ENCODE measurements at regions not wholly inside any gene's neighbourhood (a gene's known extent, or its start where the extent isn't known, plus 50 kb on each side); places are given as distances from the start of the nearest gene placed in this dataset.

DNA sequence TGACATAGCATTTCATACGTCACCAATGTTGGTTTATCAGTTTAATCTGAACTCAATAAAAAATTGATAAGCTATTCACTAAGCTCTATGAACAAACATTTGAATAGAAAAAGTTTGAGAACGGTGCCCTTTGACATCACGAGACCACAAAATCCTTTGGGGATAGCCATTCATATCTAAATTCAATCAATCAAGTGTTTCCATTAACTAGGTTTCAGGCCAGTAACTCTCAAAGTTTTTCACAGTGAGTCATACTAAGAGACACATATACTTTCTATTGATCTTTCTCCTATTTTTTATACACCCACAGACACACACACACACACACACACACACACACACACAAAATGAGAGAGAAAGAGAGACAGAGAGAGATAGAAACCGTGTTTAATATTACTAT lies 235.4 kb upstream of the SNX7 start:
- Mint-ChIP-seq H3K36me3 (no peaks in the 10 kb centered on the region), H3K27ac (no peak overlapping the region), H3K9me3 (no peaks in the 10 kb centered on the region), H3K4me1 (no peaks in the 10 kb centered on the region), H3K4me3 (no peak overlapping the region), H3K27me3 (no peaks in the 10 kb centered on the region)
- ChIA-PET CTCF (ENCODE audit: partially characterized antibody) (interaction anchor here (0.7 kb wide), 1 partner anchor 16 kb away, joined by 3 read pairs; no protein-coding TSS in a partner anchor), POLR2A (ENCODE audit: partially characterized antibody) (no interaction called here)
- Histone ChIP-seq H3K9me3 (ENCODE audit: control insufficient read depth in 1 of 2, low read length in 2 of 2) (no peaks in the 10 kb centered on the region), H3K27ac (ENCODE audit: low read depth, low read length) (no peak overlapping the region), H3K36me3 (ENCODE audit: insufficient read depth, low read length) (no peaks in the 10 kb centered on the region), H3K4me3 (ENCODE audit: low read length in 2 of 2) (no peak overlapping the region), H3K4me1 (ENCODE audit: insufficient read depth, low read length) (no peaks in the 10 kb centered on the region), H3K27me3 (ENCODE audit: insufficient read depth, low read length) (no peaks in the 10 kb centered on the region)
- intact Hi-C loops (cut with micrococcal nuclease) = no loop called here
- no peak for DNase-seq

DNA sequence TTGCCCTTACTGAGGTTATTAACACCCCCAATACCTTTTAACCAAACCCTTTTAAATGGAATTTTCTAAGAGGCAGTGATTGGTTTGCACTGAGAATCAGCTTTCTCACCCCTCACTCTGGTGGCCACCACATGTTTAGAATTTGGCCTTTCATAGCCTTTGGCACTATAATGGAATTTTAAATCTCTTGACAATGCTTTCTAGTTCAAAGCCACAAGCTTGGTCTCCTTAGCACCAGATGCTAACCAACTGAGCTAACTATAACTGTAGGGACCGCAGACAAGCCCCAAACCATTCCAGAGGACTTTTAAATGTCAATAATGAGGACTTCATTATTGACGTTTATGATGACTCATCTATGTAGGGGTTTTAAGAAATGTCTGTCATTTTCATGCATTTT lies 238.7 kb upstream of the SNX7 start:
- Mint-ChIP-seq H3K9me3 (no peaks in the 10 kb centered on the region), H3K4me3 (no peak overlapping the region), H3K27ac (no peak overlapping the region), H3K4me1 (no peaks in the 10 kb centered on the region), H3K36me3 (no peaks in the 10 kb centered on the region), H3K27me3 (no peaks in the 10 kb centered on the region)
- H3K4me3 ChIP-seq (ENCODE audit: low read length in 2 of 2) = no peak overlapping the region
- H3K4me1 ChIP-seq (ENCODE audit: insufficient read depth, low read length) = no peaks in the 10 kb centered on the region
- no peaks in the 10 kb centered on the region for H3K36me3 ChIP-seq (ENCODE audit: insufficient read depth, low read length)
- no peak for DNase-seq
- CTCF ChIA-PET (ENCODE audit: partially characterized antibody) = no interaction called here
- intact Hi-C loops (cut with micrococcal nuclease) = no loop called here
- POLR2A ChIA-PET (ENCODE audit: partially characterized antibody) = no interaction called here
- no peaks in the 10 kb centered on the region for H3K27me3 ChIP-seq (ENCODE audit: insufficient read depth, low read length)
- no peaks in the 10 kb centered on the region for H3K9me3 ChIP-seq (ENCODE audit: control insufficient read depth in 1 of 2, low read length in 2 of 2)
- no peak overlapping the region for H3K27ac ChIP-seq (ENCODE audit: low read depth, low read length)

DNA sequence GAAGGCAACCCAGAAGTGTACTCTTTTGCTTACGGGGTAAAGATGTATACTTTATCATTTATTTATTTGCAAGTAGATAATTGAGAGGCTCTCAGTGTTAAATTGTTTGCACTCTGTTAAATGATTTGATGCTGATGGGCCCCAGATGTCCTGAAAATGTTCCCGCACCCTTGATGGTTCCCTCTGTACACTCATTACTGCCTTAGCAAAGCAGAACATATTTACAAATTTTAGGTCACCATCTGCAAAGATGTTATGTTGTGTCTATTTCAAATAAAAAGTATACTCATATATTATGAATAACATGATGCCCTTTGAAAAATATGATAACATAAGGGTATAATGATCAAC lies 240.5 kb upstream of the SNX7 start:
- H3K4me3 Mint-ChIP-seq = no peak overlapping the region
- H3K27me3 Mint-ChIP-seq = no peaks in the 10 kb centered on the region
- intact Hi-C loops (cut with micrococcal nuclease) = no loop called here
- no peaks in the 10 kb centered on the region for H3K4me1 ChIP-seq (ENCODE audit: insufficient read depth, low read length)
- H3K36me3 ChIP-seq (ENCODE audit: insufficient read depth, low read length) = no peaks in the 10 kb centered on the region
- no peak overlapping the region for H3K27ac Mint-ChIP-seq
- CTCF ChIA-PET (ENCODE audit: partially characterized antibody) = no interaction called here
- H3K27ac ChIP-seq (ENCODE audit: low read depth, low read length) = no peak overlapping the region
- no peaks in the 10 kb centered on the region for H3K9me3 ChIP-seq (ENCODE audit: control insufficient read depth in 1 of 2, low read length in 2 of 2)
- POLR2A ChIA-PET (ENCODE audit: partially characterized antibody) = no interaction called here
- DNase-seq = no peak
- no peaks in the 10 kb centered on the region for H3K36me3 Mint-ChIP-seq
- no peaks in the 10 kb centered on the region for H3K4me1 Mint-ChIP-seq
- no peaks in the 10 kb centered on the region for H3K27me3 ChIP-seq (ENCODE audit: insufficient read depth, low read length)
- no peak overlapping the region for H3K4me3 ChIP-seq (ENCODE audit: low read length in 2 of 2)
- H3K9me3 Mint-ChIP-seq = no peaks in the 10 kb centered on the region

DNA sequence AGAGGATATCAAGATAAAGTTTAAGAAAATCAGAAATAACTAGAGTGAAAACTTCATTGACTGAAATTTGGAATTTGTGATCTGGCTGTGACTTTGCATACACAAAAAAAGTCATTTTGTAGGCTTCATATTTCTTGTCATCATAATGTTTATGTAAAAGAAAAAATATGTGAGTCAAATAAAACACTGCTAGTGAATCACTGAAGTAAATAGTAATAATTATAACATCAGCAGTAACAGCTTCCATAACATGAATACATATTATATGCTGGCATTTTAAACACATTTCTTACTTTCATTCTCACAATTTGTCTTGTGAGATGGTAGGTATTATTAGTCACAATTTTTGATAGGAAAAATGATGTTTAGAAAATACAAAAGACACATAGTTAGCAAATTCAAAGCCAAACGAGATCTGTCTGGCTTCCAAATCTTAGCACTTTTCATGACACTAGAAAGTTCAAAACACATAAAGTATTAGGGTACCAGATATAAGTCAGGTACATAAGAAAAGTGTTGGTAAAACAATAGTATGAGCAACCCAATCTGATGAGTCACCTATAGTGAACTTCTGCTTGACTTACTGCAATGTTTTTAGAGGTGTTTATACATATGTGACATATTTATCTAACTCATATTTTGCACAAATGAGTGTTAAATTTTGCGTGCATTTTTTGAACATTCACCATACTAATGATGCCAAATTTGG lies 241.0 kb upstream of the SNX7 start:
- intact Hi-C loops (cut with micrococcal nuclease) = no loop called here
- Mint-ChIP-seq H3K36me3 (no peaks in the 10 kb centered on the region), H3K4me1 (no peaks in the 10 kb centered on the region), H3K9me3 (no peaks in the 10 kb centered on the region), H3K4me3 (no peak overlapping the region), H3K27me3 (no peaks in the 10 kb centered on the region), H3K27ac (no peak overlapping the region)
- Histone ChIP-seq H3K27me3 (ENCODE audit: insufficient read depth, low read length) (no peaks in the 10 kb centered on the region), H3K36me3 (ENCODE audit: insufficient read depth, low read length) (no peaks in the 10 kb centered on the region), H3K4me1 (ENCODE audit: insufficient read depth, low read length) (no peaks in the 10 kb centered on the region), H3K4me3 (ENCODE audit: low read length in 2 of 2) (no peak overlapping the region), H3K9me3 (ENCODE audit: control insufficient read depth in 1 of 2, low read length in 2 of 2) (no peaks in the 10 kb centered on the region), H3K27ac (ENCODE audit: low read depth, low read length) (no peak overlapping the region)
- DNase-seq = no peak
- CTCF ChIA-PET (ENCODE audit: partially characterized antibody) = no interaction called here
- POLR2A ChIA-PET (ENCODE audit: partially characterized antibody) = no interaction called here

DNA sequence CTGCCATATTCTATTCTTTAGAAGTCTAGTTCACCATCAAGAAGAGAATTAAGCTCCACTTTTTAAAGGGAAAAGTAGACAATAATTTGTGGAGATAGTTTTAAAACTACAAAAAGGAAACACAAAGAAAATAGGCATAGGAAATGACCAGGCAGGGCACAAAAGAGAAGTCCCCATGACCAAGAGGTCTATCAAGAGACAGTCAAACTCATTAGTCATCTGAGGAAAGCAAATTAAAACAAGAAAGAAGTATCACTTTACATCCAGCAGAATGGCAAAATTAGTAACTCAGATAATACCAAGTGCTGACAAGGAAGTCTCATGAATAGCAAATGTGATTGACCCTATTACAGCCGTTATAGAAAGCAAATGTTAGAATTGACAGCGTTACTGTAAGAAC lies 243.7 kb upstream of the SNX7 start:
- ChIA-PET POLR2A (ENCODE audit: partially characterized antibody) (no interaction called here), CTCF (ENCODE audit: partially characterized antibody) (no interaction called here)
- Histone ChIP-seq H3K27ac (ENCODE audit: low read depth, low read length) (no peak overlapping the region), H3K27me3 (ENCODE audit: insufficient read depth, low read length) (no peaks in the 10 kb centered on the region), H3K4me3 (ENCODE audit: low read length in 2 of 2) (no peak overlapping the region), H3K9me3 (ENCODE audit: control insufficient read depth in 1 of 2, low read length in 2 of 2) (no peaks in the 10 kb centered on the region), H3K4me1 (ENCODE audit: insufficient read depth, low read length) (no peaks in the 10 kb centered on the region), H3K36me3 (ENCODE audit: insufficient read depth, low read length) (no peaks in the 10 kb centered on the region)
- Mint-ChIP-seq H3K27me3 (peaks cover 0 to 1% of the 10 kb centered on the region in 2 donors), H3K4me1 (no peaks in the 10 kb centered on the region), H3K36me3 (peaks cover 0 to 2% of the 10 kb centered on the region in 2 donors), H3K9me3 (peaks cover 0 to 8% (median under 1%) of the 10 kb centered on the region in 8 donors), H3K27ac (no peak overlapping the region), H3K4me3 (no peak overlapping the region)
- DNase-seq = no peak
- intact Hi-C loops (cut with micrococcal nuclease) = no loop called here

DNA sequence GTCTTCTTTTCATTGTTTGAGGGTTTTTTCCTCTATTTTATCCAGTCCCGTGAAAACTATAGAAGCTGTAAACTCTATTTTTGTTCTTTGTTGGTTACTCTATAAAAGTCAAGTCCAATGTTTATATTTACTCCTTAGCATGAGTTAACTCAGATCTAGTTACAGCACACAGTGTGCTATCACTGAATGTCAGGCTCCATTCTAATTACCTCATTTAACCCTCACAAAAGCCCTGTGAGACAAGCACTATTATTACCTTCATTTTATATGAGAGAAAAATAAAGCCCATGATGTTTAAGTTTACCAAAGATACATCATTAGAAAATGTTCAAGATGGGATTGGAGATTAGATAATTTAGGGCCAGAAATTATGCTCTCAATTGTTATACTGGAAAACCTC lies 251.4 kb upstream of the SNX7 start:
- peaks cover 0 to 10% (median 3%) of the 10 kb centered on the region in 8 donors for H3K9me3 Mint-ChIP-seq
- DNase-seq = no peak
- intact Hi-C loops (cut with micrococcal nuclease) = no loop called here
- H3K27ac Mint-ChIP-seq = no peak overlapping the region
- H3K4me3 Mint-ChIP-seq = no peak overlapping the region
- ChIA-PET POLR2A (ENCODE audit: partially characterized antibody) (no interaction called here), CTCF (ENCODE audit: partially characterized antibody) (no interaction called here)
- Histone ChIP-seq H3K4me3 (ENCODE audit: low read length in 2 of 2) (no peak overlapping the region), H3K27me3 (ENCODE audit: insufficient read depth, low read length) (no peaks in the 10 kb centered on the region), H3K4me1 (ENCODE audit: insufficient read depth, low read length) (peaks cover 5% of the 10 kb centered on the region), H3K27ac (ENCODE audit: low read depth, low read length) (no peak overlapping the region), H3K9me3 (ENCODE audit: control insufficient read depth in 1 of 2, low read length in 2 of 2) (no peaks in the 10 kb centered on the region), H3K36me3 (ENCODE audit: insufficient read depth, low read length) (no peaks in the 10 kb centered on the region)
- H3K36me3 Mint-ChIP-seq = peaks cover 0 to 5% of the 10 kb centered on the region in 2 donors
- no peaks in the 10 kb centered on the region for H3K27me3 Mint-ChIP-seq
- H3K4me1 Mint-ChIP-seq = peaks cover 5 to 10% (median 6%) of the 10 kb centered on the region in 4 donors

DNA sequence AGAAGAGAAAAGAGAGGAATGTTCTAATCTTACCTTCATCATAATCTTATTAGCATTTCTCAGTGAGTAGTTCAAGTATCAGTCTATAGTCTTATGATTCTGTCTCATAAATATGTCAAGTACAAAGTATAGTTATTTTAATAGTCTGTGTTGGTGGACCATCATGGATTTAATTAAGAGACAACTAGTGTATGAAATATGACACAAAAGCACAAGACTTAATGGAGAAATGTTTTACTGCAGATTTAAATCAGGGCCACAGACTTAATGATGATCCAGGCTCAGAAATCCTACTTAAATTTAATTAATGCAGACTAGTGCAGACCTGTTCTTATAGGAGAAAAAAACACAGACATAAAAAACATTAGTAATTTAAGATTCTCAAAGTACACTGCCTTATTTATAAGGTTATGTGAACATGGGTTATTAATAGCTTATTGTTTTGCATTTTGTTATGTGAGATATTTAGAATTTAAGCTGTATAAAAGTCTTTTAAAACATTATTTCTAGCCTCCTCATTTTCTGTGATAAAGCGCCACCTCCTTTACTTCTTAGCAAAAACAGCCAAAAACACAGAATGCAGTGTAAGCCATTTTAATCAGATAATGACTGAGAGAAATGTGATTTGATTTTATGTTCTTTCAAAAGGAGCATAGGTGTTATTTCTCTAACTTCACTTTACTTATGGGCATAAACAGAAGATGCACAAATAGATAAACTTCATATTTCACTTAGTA lies 255.0 kb upstream of the SNX7 start:
- CTCF ChIA-PET (ENCODE audit: partially characterized antibody) = no interaction called here
- peaks cover 12 to 25% (median 16%) of the 10 kb centered on the region in 4 donors for H3K4me1 Mint-ChIP-seq
- H3K9me3 Mint-ChIP-seq = peaks cover 0 to 2% (median 0%) of the 10 kb centered on the region in 8 donors
- no peak overlapping the region for H3K27ac ChIP-seq (ENCODE audit: low read depth, low read length)
- no peaks in the 10 kb centered on the region for H3K36me3 Mint-ChIP-seq
- no peaks in the 10 kb centered on the region for H3K27me3 Mint-ChIP-seq
- no peaks in the 10 kb centered on the region for H3K36me3 ChIP-seq (ENCODE audit: insufficient read depth, low read length)
- POLR2A ChIA-PET (ENCODE audit: partially characterized antibody) = no interaction called here
- no peak for DNase-seq
- H3K4me1 ChIP-seq (ENCODE audit: insufficient read depth, low read length) = peaks cover 5% of the 10 kb centered on the region
- intact Hi-C loops (cut with micrococcal nuclease) = no loop called here
- no peak overlapping the region for H3K4me3 Mint-ChIP-seq
- no peaks in the 10 kb centered on the region for H3K27me3 ChIP-seq (ENCODE audit: insufficient read depth, low read length)
- H3K4me3 ChIP-seq (ENCODE audit: low read length in 2 of 2) = no peak overlapping the region
- no peak overlapping the region for H3K27ac Mint-ChIP-seq
- no peaks in the 10 kb centered on the region for H3K9me3 ChIP-seq (ENCODE audit: control insufficient read depth in 1 of 2, low read length in 2 of 2)

Measured in CD4-positive, alpha-beta memory T cell (primary cell).